D341Med (cell line): ENCODE measurements at regions not wholly inside any gene's neighbourhood (a gene's known extent, or its start where the extent isn't known, plus 50 kb on each side); places are given as distances from the start of the nearest gene placed in this dataset.
A peak's percentile ranks its signal among the peaks of the same experiment; 100 is the strongest.
"Not testable (repeated sequence)": the region's sequence is repeated elsewhere in the genome, so short reads cannot be mapped to it uniquely, and the experiment has no call there.

ENCODE experiments used
- DNase-seq: peaks from one replicate; pipeline ENCODE4 v3.0.0; 2012; ENCODE audit warnings: low spot score

- no peak for DNase-seq
Observed at GRCh38 chr2:175872721-175873120, 129.3 kb downstream of the LNPK start.

GRCh38 chr2:175872005-175872348, 130.1 kb downstream of the LNPK start:
- no peak for DNase-seq

DNA sequence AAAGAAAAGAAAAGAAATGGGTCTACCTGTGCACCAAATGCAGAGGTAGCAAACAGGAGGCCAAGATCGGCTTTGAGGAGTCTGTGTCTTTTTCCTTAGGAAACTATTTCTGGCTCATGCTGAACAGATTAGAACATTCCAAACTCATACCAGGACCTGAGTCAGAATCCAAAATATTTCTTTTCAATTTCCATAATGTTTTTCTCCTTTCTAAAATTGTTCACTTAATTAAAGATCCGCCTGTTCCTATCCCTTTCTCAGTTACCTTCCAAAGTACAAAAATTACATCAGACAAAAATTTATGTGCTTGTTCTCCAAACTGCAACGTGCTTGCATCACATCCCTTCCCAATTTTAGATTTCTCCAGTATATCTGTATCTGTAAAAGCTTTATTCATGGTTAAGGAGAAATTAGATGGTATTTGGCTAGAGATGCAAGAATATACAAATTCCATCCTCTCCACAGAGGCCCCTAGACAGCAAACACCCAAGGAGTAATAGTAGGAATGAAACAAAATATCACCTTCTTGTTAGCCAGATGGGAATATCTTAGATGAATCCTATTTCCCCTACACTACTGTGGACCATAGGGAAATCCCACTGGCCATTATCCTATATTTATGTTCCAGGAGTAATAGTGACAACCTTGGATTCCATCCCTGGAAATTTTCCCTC, 130.6 kb downstream of the LNPK start:
- DNase-seq: no peak

GRCh38 chr2:175865716-175866115, 136.4 kb downstream of the LNPK start:
- DNase-seq: no peak

DNA sequence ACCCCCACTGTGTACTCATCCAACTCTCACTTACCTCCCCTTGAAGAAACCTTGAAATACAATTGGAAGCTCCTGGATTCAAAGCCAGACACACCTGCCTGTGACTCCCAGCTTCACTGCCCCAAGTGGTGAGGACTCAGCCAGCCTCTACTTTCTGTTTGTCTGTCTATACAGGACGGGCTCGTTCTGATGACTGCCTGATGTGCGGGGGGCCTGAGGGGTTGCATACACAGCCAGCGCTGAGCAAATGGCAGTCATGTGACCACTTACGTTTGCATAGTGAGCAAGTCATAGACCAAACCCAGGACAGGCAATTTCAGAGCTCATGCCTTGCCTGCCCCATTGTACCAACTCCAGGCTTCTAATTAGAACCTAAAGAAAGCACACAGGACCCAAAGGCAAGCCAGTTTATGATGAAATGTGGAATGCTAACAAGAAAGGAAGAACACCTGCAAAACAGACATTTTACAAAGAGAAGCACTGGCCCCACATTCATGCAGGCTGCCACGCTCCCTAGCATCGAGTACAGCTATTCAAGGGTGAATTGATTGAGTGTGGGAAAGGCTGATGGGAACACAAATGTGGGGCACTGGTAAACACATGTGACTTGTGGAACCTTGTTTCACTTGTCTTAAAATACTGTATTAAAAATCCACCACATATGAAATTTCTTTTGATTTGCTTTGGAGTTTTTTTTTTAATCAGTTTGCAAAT, 137.8 kb downstream of the LNPK start:
- no peak for DNase-seq

GRCh38 chr2:175861958-175862357, 140.1 kb downstream of the LNPK start:
- DNase-seq: no peak

GRCh38 chr2:175855794-175856453, 146.1 kb downstream of the LNPK start:
- no peak for DNase-seq

DNA sequence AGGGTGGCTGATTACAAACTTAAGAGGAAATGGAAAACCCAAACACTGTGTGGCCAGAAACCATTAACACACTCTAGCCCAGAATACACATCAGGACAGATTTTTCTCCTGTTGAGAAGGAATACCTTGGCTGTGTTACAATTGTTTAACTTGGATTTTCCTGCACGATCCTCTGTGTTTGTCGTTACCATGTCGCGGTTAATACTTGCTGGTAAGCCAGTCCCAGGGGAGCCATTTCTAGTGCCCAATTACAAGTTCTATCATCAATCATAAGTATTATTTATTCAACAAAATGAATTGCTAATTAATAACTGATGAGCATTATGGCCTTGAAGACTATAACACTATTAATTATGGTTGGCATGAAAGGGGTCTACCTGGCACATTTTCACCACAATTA, 146.8 kb downstream of the LNPK start:
- DNase-seq: no peak

DNA sequence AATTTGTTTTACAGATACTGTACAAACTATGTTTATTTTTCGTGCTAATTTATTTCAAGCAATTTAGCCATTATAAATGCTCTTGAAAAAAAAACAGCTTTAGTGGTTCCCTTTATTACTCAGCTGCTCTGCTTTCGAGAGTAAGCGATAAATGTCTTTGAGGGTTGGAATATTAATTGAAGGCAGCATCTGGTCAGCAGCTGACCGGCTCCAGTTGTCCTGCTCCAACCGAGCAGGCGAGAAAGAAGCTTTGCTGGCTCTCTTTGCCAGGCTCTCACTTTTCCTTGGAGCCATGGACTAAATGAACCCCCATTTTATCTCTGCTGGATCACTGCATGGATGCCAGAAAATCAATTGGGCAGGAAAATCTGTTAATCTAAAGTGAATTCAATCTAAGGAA, 147.4 kb downstream of the LNPK start:
- DNase-seq: no peak

GRCh38 chr2:175854129-175854528, 147.9 kb downstream of the LNPK start:
- DNase-seq: peak; percentile 49

GRCh38 chr2:175853616-175853890, 148.5 kb downstream of the LNPK start:
- no peak for DNase-seq

GRCh38 chr2:175852879-175853615, 149.0 kb downstream of the LNPK start:
- DNase-seq: no peak

- DNase-seq: no peak
Observed at GRCh38 chr2:175847128-175847527, 154.9 kb downstream of the LNPK start.

- no peak for DNase-seq
Observed at GRCh38 chr2:175844169-175844568, 157.9 kb downstream of the LNPK start.

- DNase-seq: no peak
Observed at GRCh38 chr2:175843625-175844024, 158.4 kb downstream of the LNPK start.

GRCh38 chr2:175842996-175843395, 159.1 kb downstream of the LNPK start:
- no peak for DNase-seq

GRCh38 chr2:175840765-175841164, 161.3 kb downstream of the LNPK start:
- not testable (repeated sequence) for DNase-seq

- DNase-seq: no peak
Observed at GRCh38 chr2:175840256-175840655, 161.8 kb downstream of the LNPK start.

DNA sequence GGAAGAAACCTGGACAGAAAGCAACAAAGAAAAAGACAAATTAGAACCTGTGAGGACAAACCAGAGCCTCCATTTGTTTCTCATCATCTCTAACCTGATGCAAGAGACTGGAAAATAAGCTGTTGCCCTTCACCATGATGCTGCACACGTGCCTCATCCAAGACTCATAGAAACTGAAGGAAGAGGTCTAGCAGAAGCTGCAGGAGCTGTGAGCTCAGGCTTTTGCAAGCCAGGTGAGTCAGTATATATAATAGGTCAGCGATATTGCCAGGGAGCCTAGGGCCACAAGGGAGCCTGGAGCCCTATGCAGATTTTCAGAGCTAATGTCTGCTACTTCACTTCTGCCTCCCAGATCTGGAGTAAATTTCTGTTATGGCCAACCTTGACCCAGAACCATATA, 163.1 kb downstream of the LNPK start:
- no peak for DNase-seq

GRCh38 chr2:175837046-175837445, 165.0 kb downstream of the LNPK start:
- DNase-seq: no peak

- no peak for DNase-seq
Observed at GRCh38 chr2:175836361-175836760, 165.7 kb downstream of the LNPK start.

DNA sequence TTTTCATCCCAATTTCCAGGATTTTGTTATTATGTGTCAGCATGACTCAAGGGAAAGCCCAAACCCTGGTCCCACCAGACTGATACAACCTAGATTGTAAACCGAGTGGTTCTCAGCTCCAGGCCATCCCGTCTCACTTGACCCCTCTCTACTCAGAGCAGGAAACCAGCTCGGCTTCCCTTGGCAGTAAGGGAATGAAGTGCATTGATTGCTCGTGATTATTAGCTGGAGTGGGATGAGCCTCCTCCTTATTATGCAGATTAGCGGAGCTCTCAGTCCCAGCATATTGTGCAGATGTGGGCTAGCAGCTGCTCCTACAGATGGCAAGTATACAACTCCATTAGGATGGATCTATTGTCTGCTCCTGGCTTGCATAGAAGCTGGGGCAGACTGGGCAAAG, 167.6 kb downstream of the LNPK start:
- peak; percentile 65 for DNase-seq

- DNase-seq: no peak
Observed at GRCh38 chr2:175832866-175833265, 169.2 kb downstream of the LNPK start.
